Mesothelial cell of epicardium (in vitro differentiated cells): ENCODE measurements at regions not wholly inside any gene's neighbourhood (a gene's known extent, or its start where the extent isn't known, plus 50 kb on each side); places are given as distances from the start of the nearest gene placed in this dataset.

Experiments used
- DNase-seq, 2 experiments: peaks; one replicate each; pipeline ENCODE4 v3.0.0; 2021; ENCODE audit warnings: low spot score in 2 of 2; ENCODE audit not compliant: unreplicated experiment in 2 of 2
- H3K27ac Mint-ChIP-seq: 2 replicates; pipeline ENCODE4 v1.8.0; 2021; ENCODE audit warnings: mixed read lengths
- H3K27me3 Mint-ChIP-seq: 2 replicates; pipeline ENCODE4 v1.8.0; 2021; ENCODE audit warnings: low read depth, mixed read lengths
- H3K36me3 Mint-ChIP-seq: 2 replicates; pipeline ENCODE4 v1.8.0; 2021; ENCODE audit warnings: mixed read lengths
- H3K4me1 Mint-ChIP-seq: 2 replicates; pipeline ENCODE4 v1.8.0; 2021; ENCODE audit warnings: mixed read lengths
- H3K4me3 Mint-ChIP-seq: 2 replicates; pipeline ENCODE4 v1.8.0; 2021; ENCODE audit warnings: mild to moderate bottlenecking, moderate library complexity, mixed read lengths
- H3K9me3 Mint-ChIP-seq: 2 replicates; pipeline ENCODE4 v1.8.0; 2021; ENCODE audit warnings: mixed read lengths
- TF ChIP-seq, protein P1 (sequence below): fragments of 200-600 bp; sonication (generic); IDR thresholded peaks from one replicate; pipeline ENCODE4 v1.5.0; 2021; ENCODE audit warnings: antibody characterized with exemption; ENCODE audit not compliant: unreplicated experiment

DNA sequence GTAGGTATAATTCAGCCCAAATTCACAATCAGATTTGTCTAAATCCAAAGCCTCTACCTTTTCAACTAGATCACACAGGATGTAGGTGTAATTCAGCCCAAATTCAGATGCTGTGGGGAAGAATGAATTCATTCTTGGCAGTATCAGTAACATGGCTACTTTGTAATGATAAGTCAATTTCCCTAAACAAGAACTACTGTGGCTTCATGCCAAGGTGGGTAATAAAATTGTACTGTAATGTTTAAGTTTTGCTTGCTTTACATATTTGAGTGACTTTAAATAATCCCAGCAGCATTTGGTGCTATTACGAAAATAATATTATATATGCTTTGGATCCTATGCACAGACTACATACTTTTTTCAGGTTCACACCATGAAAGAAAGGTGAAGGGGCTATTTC, 239.1 kb downstream of the HDGFL1 start:
- TF ChIP-seq, protein P1, sequence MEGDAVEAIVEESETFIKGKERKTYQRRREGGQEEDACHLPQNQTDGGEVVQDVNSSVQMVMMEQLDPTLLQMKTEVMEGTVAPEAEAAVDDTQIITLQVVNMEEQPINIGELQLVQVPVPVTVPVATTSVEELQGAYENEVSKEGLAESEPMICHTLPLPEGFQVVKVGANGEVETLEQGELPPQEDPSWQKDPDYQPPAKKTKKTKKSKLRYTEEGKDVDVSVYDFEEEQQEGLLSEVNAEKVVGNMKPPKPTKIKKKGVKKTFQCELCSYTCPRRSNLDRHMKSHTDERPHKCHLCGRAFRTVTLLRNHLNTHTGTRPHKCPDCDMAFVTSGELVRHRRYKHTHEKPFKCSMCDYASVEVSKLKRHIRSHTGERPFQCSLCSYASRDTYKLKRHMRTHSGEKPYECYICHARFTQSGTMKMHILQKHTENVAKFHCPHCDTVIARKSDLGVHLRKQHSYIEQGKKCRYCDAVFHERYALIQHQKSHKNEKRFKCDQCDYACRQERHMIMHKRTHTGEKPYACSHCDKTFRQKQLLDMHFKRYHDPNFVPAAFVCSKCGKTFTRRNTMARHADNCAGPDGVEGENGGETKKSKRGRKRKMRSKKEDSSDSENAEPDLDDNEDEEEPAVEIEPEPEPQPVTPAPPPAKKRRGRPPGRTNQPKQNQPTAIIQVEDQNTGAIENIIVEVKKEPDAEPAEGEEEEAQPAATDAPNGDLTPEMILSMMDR, result no peak
- H3K27ac Mint-ChIP-seq, result no peak overlapping the region
- H3K4me1 Mint-ChIP-seq, result peaks cover 29% of the 10 kb centered on the region

DNA sequence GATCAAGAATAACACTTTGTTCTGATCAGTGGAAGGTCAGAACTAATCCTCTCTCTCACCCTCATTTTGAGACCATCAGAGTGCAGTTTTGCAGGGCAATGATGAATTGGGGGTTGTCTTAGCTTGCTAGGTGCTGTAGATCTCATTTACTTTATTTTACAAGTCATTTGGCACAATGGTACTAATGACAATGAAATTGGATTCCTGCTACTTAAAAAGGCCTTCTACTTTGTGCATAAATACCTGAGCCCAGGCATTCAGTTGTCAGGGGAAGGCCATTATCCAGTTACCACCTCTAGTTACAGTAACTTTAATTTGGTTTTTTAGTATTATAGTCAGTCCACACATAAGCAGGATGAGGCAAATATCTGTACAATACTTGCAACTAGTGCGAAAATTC, 240.0 kb downstream of the HDGFL1 start:
- Mint-ChIP-seq H3K27me3 (no peaks in the 10 kb centered on the region), H3K36me3 (peaks cover 2% of the 10 kb centered on the region), H3K9me3 (peaks cover 8% of the 10 kb centered on the region), H3K27ac (no peak overlapping the region), H3K4me1 (peaks cover 29% of the 10 kb centered on the region), H3K4me3 (no peak overlapping the region)
- TF ChIP-seq, protein P1, result no peak
- no peak for DNase-seq

More for the DNA sequence above, 239.1 kb downstream of the HDGFL1 start:
- Mint-ChIP-seq H3K9me3 (peaks cover 4% of the 10 kb centered on the region), H3K4me3 (no peak overlapping the region), H3K36me3 (no peaks in the 10 kb centered on the region), H3K27me3 (no peaks in the 10 kb centered on the region)
- DNase-seq, result no peak

DNA sequence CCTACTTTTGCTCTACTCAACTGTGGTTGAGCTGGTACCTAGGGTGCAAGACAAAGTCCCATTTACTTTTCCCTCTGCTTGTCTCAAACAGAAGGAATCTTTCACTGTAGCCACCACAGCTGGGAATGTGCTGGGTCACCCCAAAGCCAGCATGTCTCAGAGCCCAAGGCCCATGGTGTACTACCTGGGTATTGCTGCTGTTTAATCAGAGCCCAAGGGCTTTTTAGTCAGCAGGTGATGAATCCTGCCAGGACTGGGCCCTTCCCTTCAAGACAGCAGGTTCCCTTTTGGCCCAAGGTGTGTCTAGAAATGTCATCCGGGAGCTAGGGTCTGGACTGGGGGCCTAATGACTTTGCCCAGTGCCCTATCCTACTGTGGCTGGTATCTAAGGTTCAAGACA, 249.8 kb downstream of the HDGFL1 start:
- TF ChIP-seq, protein P1, result no peak
- Mint-ChIP-seq H3K27me3 (no peaks in the 10 kb centered on the region), H3K27ac (no peak overlapping the region), H3K4me3 (no peak overlapping the region), H3K36me3 (peaks cover 16% of the 10 kb centered on the region), H3K9me3 (peaks cover 32% of the 10 kb centered on the region), H3K4me1 (peaks cover 14% of the 10 kb centered on the region)
- no peak for DNase-seq

DNA sequence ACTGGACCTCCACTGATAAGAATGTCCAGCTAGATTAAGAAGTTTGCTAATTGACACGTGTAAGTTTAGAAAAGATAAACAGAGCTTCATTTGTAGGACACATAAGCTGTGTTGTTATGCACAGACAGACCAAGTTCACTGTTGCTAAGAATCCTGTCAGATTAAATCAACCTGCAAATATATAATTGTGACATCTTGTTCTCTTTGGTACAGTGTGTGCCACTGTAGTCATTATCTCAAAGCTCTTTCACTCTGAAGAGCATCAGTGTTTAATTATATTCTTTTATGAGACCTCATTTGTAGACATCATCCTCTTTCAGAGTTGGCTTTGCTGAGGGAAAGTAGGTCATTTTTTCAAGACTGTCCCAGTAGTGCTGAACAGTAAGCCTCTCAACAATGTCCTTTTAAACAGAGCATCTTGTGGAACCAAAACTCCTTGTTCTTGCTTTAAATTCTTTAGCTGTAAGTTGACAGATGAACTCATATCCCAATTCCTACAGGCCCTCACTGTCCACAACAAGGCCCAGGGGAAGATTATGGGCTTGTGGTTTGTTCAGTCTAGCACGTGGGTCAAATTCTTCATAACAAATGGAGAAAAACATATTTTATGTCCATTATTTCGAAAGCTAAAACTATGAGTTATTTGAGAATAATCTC, 252.4 kb downstream of the HDGFL1 start:
- no peak overlapping the region for H3K4me3 Mint-ChIP-seq
- peaks cover 24% of the 10 kb centered on the region for H3K4me1 Mint-ChIP-seq
- peak overlapping the region; percentile 88 for H3K27ac Mint-ChIP-seq
- no peak for DNase-seq
- peaks cover 7% of the 10 kb centered on the region for H3K36me3 Mint-ChIP-seq
- TF ChIP-seq, protein P1, result no peak
- no peaks in the 10 kb centered on the region for H3K27me3 Mint-ChIP-seq
- H3K9me3 Mint-ChIP-seq, result peaks cover 19% of the 10 kb centered on the region

DNA sequence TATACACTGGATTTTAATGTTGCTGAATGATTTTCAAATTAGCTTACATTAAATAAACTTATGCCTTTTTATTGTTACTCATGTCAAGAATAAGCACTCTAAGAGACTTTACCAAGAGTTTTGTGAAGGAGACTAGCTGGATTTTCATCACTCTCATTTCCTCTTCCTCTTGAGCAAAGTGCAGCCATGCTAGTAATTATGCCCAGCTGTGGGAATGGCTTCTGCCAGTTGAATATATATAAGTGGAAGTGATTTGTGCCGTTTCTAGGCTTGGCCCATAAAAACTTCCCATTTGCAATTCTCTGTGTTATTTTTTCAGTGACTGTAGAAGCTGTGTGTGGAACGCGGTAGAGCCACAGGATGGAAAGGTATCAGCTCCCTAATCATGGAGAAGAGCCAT, 255.8 kb downstream of the HDGFL1 start:
- no peak for DNase-seq
- Mint-ChIP-seq H3K9me3 (peaks cover 2% of the 10 kb centered on the region), H3K27ac (peak overlapping the region; percentile 77), H3K27me3 (no peaks in the 10 kb centered on the region), H3K36me3 (peaks cover 2% of the 10 kb centered on the region), H3K4me3 (no peak overlapping the region), H3K4me1 (peaks cover 48% of the 10 kb centered on the region)
- TF ChIP-seq, protein P1, result no peak
